Lower lobe of right lung (tissue), 2 donors: ENCODE measurements at regions not wholly inside any gene's neighbourhood (a gene's known extent, or its start where the extent isn't known, plus 50 kb on each side); places are given as distances from the start of the nearest gene placed in this dataset.

Experiments used
- ATAC-seq, 2 donors: fragments of 200-7000 bp; cut with Tn5 transposase; one replicate each; pipeline ENCODE4 v1.9.1; 2020 to 2022; ENCODE audit warnings: mild to moderate bottlenecking in 2 of 2, moderate library complexity in 2 of 2
- DNase-seq: peaks from one replicate; pipeline ENCODE4 v3.0.0-alpha.2; 2020
- H3K27ac ChIP-seq: fragments of 200-600 bp; one replicate; pipeline ENCODE4 v1.8.0; 2022
- H3K27me3 ChIP-seq: fragments of 200-600 bp; one replicate; pipeline ENCODE4 v1.8.0; 2022; ENCODE audit warnings: low read depth
- H3K36me3 ChIP-seq: fragments of 200-600 bp; one replicate; pipeline ENCODE4 v1.8.0; 2022; ENCODE audit warnings: mild to moderate bottlenecking
- H3K4me1 ChIP-seq: fragments of 200-600 bp; one replicate; pipeline ENCODE4 v1.8.0; 2022
- H3K4me3 ChIP-seq: fragments of 200-600 bp; one replicate; pipeline ENCODE4 v1.8.0; 2022; ENCODE audit warnings: mild to moderate bottlenecking
- H3K9me3 ChIP-seq: fragments of 200-600 bp; one replicate; pipeline ENCODE4 v1.8.0; 2022
- CTCF ChIP-seq: fragments of 200-600 bp; IDR thresholded peaks from one replicate; pipeline ENCODE4 v1.8.0; 2022; ENCODE audit warnings: antibody characterized with exemption, mild to moderate bottlenecking
- intact Hi-C: fragments of 100-400 bp; cut with DNase I; formaldehyde crosslinking; loops from one replicate; pipeline ENCODE4 v1.11.0; 2022
- donor health status: DM: no; HTN: yes; CAD: no; lungs with severe emphysema.

- H3K4me1 ChIP-seq, result no peaks in the 10 kb centered on the region
- H3K27ac ChIP-seq, result no peak overlapping the region
- no peak overlapping the region for H3K4me3 ChIP-seq
- H3K9me3 ChIP-seq, result no peaks in the 10 kb centered on the region
- no peaks in the 10 kb centered on the region for H3K27me3 ChIP-seq
- H3K36me3 ChIP-seq, result no peaks in the 10 kb centered on the region
- ATAC-seq (no peak), DNase-seq (no peak)
- no peak for TF ChIP-seq CTCF
- intact Hi-C loops, result no loop called here
These were observed 307.6 kb downstream of the SPRY2 start for GRCh38 chr13:80033286-80033685.

- TF ChIP-seq CTCF, result peak; percentile 38
- Histone ChIP-seq H3K27ac (no peak overlapping the region), H3K4me3 (no peak overlapping the region), H3K9me3 (no peaks in the 10 kb centered on the region), H3K36me3 (no peaks in the 10 kb centered on the region), H3K27me3 (no peaks in the 10 kb centered on the region), H3K4me1 (no peaks in the 10 kb centered on the region)
- intact Hi-C loops, result no loop called here
- peak; percentile 46 for DNase-seq
- peak; percentile 89 to 91 for ATAC-seq
These were observed 310.4 kb downstream of the SPRY2 start for GRCh38 chr13:80030491-80030890.

- H3K4me3 ChIP-seq, result no peak overlapping the region
- H3K36me3 ChIP-seq, result no peaks in the 10 kb centered on the region
- DNase-seq (no peak), ATAC-seq (no peak)
- H3K9me3 ChIP-seq, result no peaks in the 10 kb centered on the region
- no peaks in the 10 kb centered on the region for H3K27me3 ChIP-seq
- no peak overlapping the region for H3K27ac ChIP-seq
- intact Hi-C loops, result no loop called here
- no peaks in the 10 kb centered on the region for H3K4me1 ChIP-seq
- no peak for TF ChIP-seq CTCF
These were observed 311.8 kb downstream of the SPRY2 start for GRCh38 chr13:80029170-80029569.

GRCh38 chr13:80022146-80022545, 318.8 kb downstream of the SPRY2 start:
- Histone ChIP-seq H3K27ac (no peak overlapping the region), H3K27me3 (no peaks in the 10 kb centered on the region), H3K4me1 (no peaks in the 10 kb centered on the region), H3K9me3 (no peaks in the 10 kb centered on the region), H3K4me3 (no peak overlapping the region), H3K36me3 (no peaks in the 10 kb centered on the region)
- no peak for TF ChIP-seq CTCF
- intact Hi-C loops, result no loop called here
- DNase-seq (no peak), ATAC-seq (no peak)

GRCh38 chr13:80012251-80012650, 328.7 kb downstream of the SPRY2 start:
- TF ChIP-seq CTCF, result no peak
- ATAC-seq (peak in 1 of 2 donors; percentile 32), DNase-seq (no peak)
- no peaks in the 10 kb centered on the region for H3K36me3 ChIP-seq
- no peaks in the 10 kb centered on the region for H3K9me3 ChIP-seq
- no peak overlapping the region for H3K4me3 ChIP-seq
- intact Hi-C loops, result no loop called here
- H3K27ac ChIP-seq, result no peak overlapping the region
- peaks cover 23% of the 10 kb centered on the region for H3K4me1 ChIP-seq
- H3K27me3 ChIP-seq, result no peaks in the 10 kb centered on the region
